HG02763 (cell line): ENCODE measurements at regions not wholly inside any gene's neighbourhood (a gene's known extent, or its start where the extent isn't known, plus 50 kb on each side); places are given as distances from the start of the nearest gene placed in this dataset.
"Not testable (repeated sequence)": the region's sequence is repeated elsewhere in the genome, so short reads cannot be mapped to it uniquely, and the experiment has no call there.

ENCODE experiments used
- ATAC-seq: cut with Tn5 transposase; IDR thresholded peaks from one replicate; pipeline ENCODE4 v1.9.1; 2021; ENCODE audit warnings: mild to moderate bottlenecking, moderate library complexity; ENCODE audit not compliant: unreplicated experiment

DNA sequence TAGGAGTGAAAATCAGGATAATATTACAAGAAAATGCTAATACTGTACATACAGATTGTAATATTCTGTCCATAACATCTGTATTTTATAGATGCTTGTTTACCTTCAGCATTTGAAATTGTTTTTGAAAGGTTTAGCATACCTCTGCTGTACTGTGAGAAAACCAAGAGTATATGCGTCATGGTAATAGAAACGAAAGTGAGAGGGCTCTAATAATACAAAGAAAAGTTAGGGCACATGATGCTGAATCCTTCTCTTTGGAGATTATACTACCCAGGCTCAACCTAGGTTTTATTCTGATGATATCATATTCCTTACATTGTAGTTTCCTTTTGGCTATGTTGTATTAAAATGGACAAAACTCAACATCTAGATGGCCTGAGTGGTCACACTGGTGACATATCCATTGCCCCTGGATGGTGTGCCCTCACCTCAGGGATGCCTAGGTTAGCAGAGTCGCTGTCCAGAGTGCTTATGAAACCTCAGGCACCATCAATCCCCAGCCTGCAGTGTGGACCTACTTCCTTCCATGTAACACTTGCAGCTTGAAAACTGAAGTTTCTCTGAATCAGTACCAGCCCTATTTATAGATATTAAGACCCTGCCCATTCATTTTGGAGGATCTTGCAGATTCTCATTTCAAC, 253.7 kb downstream of the KCTD12 start:
- no peak for ATAC-seq

DNA sequence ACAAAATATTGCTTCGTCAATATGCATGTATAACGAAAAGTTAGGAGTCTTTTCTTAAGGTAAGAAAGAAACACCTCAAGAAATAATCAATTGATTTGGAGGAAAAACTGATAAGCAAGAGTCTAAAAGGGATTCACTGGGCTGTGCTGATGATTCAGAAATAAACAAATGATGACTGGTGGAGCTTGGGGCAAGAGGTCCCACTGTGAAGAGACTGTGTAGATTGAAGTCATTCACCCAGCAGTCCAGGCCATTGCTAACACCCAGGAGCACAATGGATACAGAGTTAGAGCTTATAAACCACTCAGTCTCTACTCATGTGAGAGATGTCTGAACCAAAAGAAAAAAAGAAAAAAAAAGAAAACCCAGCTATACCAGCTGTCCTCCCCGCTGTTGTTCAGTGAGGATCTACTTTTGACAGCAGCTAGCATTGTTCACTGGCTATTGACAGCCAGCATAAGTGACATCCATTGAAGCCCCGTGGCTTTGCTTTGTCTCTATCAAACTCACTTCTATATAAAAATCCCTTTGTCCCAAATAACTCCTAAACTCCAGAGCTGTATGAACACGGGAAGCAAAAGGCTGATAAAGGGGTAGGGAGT, 255.5 kb downstream of the KCTD12 start:
- no peak for ATAC-seq

- no peak for ATAC-seq
Observed at GRCh38 chr13:76622315-76623040, 263.7 kb downstream of the KCTD12 start.

DNA sequence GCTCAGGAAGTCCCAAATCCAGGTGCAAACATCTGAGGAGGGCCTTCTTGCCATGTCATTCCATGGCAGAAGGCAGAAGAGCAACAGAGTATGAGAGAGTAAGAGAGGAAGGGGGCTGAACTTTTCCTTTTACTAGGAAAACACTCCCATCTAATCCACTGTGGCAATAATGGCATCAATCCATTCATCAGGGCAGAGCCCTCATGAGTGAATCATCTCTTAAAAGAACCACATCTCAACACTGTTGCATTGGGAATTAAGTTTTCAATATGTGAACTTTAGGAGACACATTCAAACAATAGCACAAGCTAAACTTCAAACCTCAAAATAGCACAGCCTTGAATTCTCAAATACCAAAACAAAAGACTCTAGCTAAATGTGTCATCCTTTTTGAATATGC, 264.5 kb downstream of the KCTD12 start:
- no peak for ATAC-seq

DNA sequence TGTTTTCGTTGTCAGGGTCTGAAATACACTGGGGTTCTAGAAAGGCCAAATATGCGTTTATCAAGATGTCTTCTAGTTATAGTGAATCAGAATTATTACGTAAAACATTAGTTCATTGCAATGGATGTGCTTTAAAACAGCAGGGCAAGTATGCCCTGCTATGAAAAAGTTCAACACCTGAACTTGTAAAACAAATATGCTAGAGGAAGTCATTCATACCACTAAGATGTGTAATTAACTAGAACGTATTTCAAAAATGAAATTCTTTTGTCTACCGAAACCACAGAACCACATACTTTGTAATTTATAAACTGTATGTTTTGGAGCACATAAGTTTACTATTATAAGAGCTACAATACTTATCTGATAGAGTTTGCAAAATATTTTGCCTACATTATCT, 266.2 kb downstream of the KCTD12 start:
- no peak for ATAC-seq

DNA sequence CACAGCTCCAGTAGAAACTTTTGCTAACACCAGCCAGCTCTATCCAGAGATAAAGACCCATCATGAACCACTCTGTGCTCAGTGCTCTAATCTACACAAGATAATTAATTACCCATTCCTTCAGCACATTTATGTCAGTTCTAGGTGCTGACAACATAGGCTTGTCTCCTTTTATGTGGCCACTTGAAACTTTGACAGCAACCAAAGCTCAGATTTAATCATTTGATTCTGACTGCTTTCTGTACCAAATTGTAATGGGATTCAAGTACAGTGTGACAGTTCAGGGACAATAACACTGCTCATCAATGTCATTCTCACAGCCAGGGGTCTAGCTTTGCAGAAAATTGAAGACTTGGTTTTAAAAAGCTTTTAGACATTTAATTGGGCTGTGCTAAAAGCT, 266.6 kb downstream of the KCTD12 start:
- no peak for ATAC-seq

DNA sequence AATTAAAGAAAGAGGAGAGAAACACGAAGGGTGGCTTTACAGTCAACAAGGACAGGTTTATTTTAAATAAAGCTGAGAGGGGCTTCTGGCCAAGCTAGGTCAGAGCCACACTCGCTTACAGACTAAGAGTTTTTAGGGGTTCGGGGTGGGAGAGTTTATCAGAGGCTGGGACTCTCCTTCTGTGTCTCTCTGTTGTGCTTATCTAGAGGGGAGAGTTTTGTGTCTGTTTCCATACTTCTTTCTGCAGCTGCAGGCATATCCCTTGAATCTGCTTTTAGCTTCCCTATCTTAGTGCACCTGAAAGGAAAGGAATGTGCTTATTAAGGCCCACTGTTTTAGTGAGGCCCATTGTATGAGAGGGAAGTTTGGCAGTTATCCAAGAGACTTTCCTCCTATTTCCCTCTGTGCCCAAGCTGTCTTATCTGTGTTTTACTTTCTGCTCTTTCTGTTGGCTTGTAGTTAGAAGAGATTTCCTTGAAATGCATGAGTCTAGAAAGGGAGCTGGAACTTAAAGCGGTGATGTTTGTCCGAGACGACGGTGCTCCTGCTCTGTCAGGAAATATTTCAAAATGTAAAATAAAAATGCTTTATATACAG, 275.3 kb downstream of the KCTD12 start:
- ATAC-seq, result no peak

- ATAC-seq, result no peak
Observed at GRCh38 chr13:76609643-76610042, 276.6 kb downstream of the KCTD12 start.

DNA sequence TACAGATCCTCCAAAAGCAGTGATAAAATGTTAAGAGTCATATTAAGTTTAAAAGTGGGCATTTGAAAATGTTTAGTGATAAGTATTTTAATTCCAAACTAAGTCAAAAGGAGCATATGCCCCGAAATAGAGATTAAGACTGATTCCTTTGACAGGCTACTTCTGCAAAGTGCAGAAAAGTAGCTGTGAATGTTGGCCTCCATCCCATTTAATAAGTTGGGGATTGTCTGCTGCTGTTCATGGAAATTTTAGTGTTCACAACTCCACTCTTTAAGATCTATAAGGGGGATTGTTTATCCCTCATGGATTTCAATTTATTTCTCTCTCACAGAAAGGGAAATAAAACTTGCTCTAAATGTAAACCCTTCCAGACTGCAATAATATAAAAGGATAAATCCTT, 278.3 kb downstream of the KCTD12 start:
- no peak for ATAC-seq

- ATAC-seq, result no peak
Observed at GRCh38 chr13:76600081-76600480, 286.1 kb downstream of the KCTD12 start.

DNA sequence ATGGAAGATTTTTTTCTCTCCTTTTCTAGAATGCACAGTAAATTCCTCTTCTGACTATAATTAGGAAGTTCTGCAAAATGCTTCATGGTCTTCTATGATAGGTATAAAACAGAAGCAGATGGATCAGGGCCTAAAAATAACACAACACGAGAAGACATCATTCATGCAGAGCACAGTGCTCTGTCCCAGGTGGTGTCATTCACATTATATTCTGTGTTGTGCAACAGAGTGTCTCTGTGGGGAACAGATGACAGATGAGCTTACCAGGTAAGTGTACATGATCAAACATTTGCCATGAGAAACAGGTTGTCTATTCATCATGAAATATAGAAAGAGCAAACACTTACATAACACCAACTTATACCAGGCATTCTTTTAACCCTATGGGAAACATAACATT, 288.3 kb downstream of the KCTD12 start:
- ATAC-seq, result no peak

- no peak for ATAC-seq
Observed at GRCh38 chr13:76596216-76596615, 290.0 kb downstream of the KCTD12 start.

DNA sequence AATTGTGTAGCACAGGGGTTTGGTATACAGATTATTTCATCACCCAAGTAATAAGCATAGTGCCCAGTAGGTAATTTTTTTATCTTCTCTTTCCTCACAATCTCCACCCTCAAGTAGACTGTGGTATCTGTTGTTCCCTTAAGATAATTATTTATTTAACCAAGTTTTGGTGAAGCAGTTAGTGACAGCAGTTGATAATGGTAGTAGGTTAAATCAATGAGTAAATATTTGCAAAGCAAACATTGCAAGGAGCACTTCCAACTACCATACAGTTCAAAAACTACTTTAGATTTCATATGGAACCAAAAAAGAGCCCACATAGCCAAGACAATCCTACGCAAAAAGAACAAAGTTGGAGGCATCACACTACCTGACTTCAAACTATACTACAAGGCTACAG, 291.8 kb downstream of the KCTD12 start:
- ATAC-seq, result no peak

DNA sequence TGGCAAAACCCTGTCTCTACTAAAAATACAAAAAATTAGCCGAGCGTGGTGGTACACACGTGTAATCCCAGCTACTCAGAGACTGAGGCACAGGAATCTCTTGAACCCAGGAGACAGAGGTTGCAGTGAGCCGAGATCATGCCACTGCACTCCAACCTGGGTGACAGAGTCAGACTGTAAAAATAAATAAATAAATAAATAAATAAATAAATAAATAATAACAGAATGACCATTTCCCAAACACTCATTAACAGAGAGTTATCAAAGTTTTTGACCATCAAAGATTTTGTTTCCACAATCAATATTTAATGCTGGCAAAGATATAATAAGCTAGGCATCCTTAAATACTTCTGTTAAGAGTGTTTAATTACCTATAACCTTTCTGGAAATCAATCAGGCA, 299.4 kb downstream of the KCTD12 start:
- no peak for ATAC-seq

GRCh38 chr13:76579701-76580100, 306.5 kb downstream of the KCTD12 start:
- ATAC-seq, result no peak

GRCh38 chr13:76575634-76576033, 310.6 kb downstream of the KCTD12 start:
- not testable (repeated sequence) for ATAC-seq

DNA sequence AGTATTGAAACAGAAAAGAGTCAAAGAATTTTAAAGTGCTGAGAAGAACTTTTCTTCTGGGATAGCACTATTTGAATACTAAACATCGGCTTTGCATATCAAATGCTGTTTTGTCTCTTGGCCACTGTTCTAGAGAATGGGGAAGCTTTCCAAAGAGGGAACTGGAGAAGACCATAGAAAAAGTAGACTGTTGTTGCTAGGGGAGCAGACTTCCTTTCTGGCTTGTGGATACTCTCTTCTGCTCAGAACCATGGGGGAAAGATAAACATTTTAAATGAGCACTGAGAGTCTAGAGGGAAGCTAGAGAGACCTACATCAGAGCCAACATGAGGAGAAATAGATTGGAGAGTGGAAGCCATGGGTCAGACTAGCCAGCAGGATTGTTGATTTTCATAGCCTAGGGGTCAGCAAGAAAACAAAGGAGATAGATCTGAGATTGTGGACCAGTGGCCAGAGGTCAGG, 315.7 kb downstream of the KCTD12 start:
- ATAC-seq, result no peak

DNA sequence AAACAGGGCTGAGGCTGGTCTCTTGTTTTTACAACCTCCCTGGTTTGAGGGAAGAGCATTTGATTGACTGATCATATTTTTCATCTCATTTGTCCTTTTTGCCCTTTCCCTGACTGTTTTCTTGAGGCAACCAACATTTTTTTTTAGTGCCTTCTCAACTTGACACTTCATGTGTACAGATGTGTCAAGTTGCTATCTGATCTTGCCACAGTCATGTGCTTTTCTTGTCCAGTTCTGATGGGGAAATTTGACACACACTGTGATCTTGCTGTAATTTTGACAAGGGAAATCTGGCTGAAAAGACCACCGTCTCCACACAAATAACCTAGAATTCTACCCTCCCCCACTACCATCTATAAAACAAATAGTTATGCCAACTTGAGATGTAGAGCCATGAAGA, 329.6 kb downstream of the KCTD12 start:
- ATAC-seq, result no peak

- no peak for ATAC-seq
Observed at GRCh38 chr13:76552807-76553206, 333.4 kb downstream of the KCTD12 start.

GRCh38 chr13:76552041-76552772, 334.0 kb downstream of the KCTD12 start:
- ATAC-seq, result no peak

GRCh38 chr13:76542176-76542575, 344.0 kb downstream of the KCTD12 start:
- ATAC-seq, result no peak
